Mesenchymal stem cell (in vitro differentiated cells and primary cell): ENCODE measurements at regions not wholly inside any gene's neighbourhood (a gene's known extent, or its start where the extent isn't known, plus 50 kb on each side); places are given as distances from the start of the nearest gene placed in this dataset.

Experiments
- DNase-seq: peaks from one replicate; pipeline ENCODE4 v3.0.0-alpha.2; 2013
- H2AFZ ChIP-seq: one replicate; pipeline ENCODE4 v1.6.1; 2013; ENCODE audit warnings: low read depth, mild to moderate bottlenecking, control low read depth, inconsistent platforms, low read length, moderate library complexity
- H2AK5ac ChIP-seq: 2 replicates; pipeline ENCODE4 v1.6.1; 2013; ENCODE audit warnings: low read length, moderate library complexity, mild to moderate bottlenecking, inconsistent platforms; ENCODE audit not compliant: severe bottlenecking
- H2BK120ac ChIP-seq: one replicate; pipeline ENCODE4 v1.6.1; 2013; ENCODE audit warnings: low read depth, mild to moderate bottlenecking, inconsistent platforms, low read length, moderate library complexity
- H2BK12ac ChIP-seq, 2 experiments: one replicate each; pipeline ENCODE4 v1.6.1; 2013; ENCODE audit warnings: inconsistent platforms in 2 of 2, low read length in 2 of 2, mild to moderate bottlenecking in 2 of 2, moderate library complexity in 2 of 2, control low read depth in 1 of 2
- H2BK15ac ChIP-seq: one replicate; pipeline ENCODE4 v1.6.1; 2013; ENCODE audit warnings: mild to moderate bottlenecking, low read depth, inconsistent platforms; ENCODE audit not compliant: poor library complexity, severe bottlenecking
- H2BK5ac ChIP-seq: 2 replicates; pipeline ENCODE4 v1.6.1; 2013; ENCODE audit warnings: low read depth, mild to moderate bottlenecking, low read length, control low read depth, inconsistent platforms; ENCODE audit not compliant: poor library complexity, severe bottlenecking
- H3K14ac ChIP-seq, 2 experiments: one replicate each; pipeline ENCODE4 v1.6.1; 2013; ENCODE audit warnings: inconsistent platforms in 2 of 2, low read length in 2 of 2, control low read depth in 1 of 2, mild to moderate bottlenecking in 1 of 2, moderate library complexity in 1 of 2
- H3K18ac ChIP-seq, 2 experiments: one replicate each; pipeline ENCODE4 v1.6.1; 2013; ENCODE audit warnings: inconsistent platforms in 2 of 2, low read length in 2 of 2, control low read depth in 1 of 2, low read depth in 1 of 2, mild to moderate bottlenecking in 1 of 2
- H3K23ac ChIP-seq, 2 experiments: one replicate each; pipeline ENCODE4 v1.6.1; 2013; ENCODE audit warnings: inconsistent platforms in 2 of 2, low read length in 2 of 2, mild to moderate bottlenecking in 2 of 2, moderate library complexity in 2 of 2, control low read depth in 1 of 2
- H3K27ac ChIP-seq: 2 replicates; pipeline ENCODE4 v1.5.1; 2013; ENCODE audit warnings: mild to moderate bottlenecking, moderate library complexity, low read length, control low read depth, inconsistent platforms; ENCODE audit not compliant: poor library complexity, severe bottlenecking
- H3K27me3 ChIP-seq, 2 experiments: 2 replicates each; pipeline versions ENCODE4 v1.6.1 to v1.7.0; 2013; ENCODE audit warnings: low read length in 2 of 2, mild to moderate bottlenecking in 2 of 2, moderate library complexity in 2 of 2, control low read depth in 1 of 2, inconsistent platforms in 1 of 2; ENCODE audit not compliant: control insufficient read depth in 1 of 2, insufficient read depth in 1 of 2
- H3K36me3 ChIP-seq, 2 experiments: 2 replicates each; pipeline versions ENCODE4 v1.6.1 to v1.7.0; 2013; ENCODE audit warnings: low read length in 2 of 2, control low read depth in 1 of 2, inconsistent platforms in 1 of 2, low read depth in 1 of 2, mild to moderate bottlenecking in 1 of 2; ENCODE audit not compliant: insufficient read depth in 2 of 2, control insufficient read depth in 1 of 2
- H3K4ac ChIP-seq, 2 experiments: one replicate each; pipeline ENCODE4 v1.6.1; 2013; ENCODE audit warnings: inconsistent platforms in 2 of 2, low read length in 2 of 2, mild to moderate bottlenecking in 2 of 2, moderate library complexity in 2 of 2, control low read depth in 1 of 2, low read depth in 1 of 2
- H3K4me1 ChIP-seq: 2 replicates; pipeline ENCODE4 v1.6.1; 2013; ENCODE audit warnings: low read depth, low read length, control low read depth; ENCODE audit not compliant: control insufficient read depth, insufficient read depth
- H3K4me2 ChIP-seq: 2 replicates; pipeline ENCODE4 v1.6.1; 2013; ENCODE audit warnings: low read length, mild to moderate bottlenecking, inconsistent platforms; ENCODE audit not compliant: poor library complexity, severe bottlenecking
- H3K4me3 ChIP-seq, 2 experiments: 2 replicates each; pipeline versions ENCODE4 v1.5.1 to v1.7.0; 2013; ENCODE audit warnings: low read length in 2 of 2, mild to moderate bottlenecking in 2 of 2, control low read depth in 1 of 2, low read depth in 1 of 2; ENCODE audit not compliant: insufficient read depth in 1 of 2
- H3K79me1 ChIP-seq: replicated peaks from 2 replicates; pipeline ENCODE4 v1.6.1; 2013; ENCODE audit warnings: mild to moderate bottlenecking, control low read depth, low read length, inconsistent platforms; ENCODE audit not compliant: poor library complexity, severe bottlenecking
- H3K9ac ChIP-seq: 2 replicates; pipeline ENCODE4 v1.7.0; 2013; ENCODE audit warnings: mild to moderate bottlenecking, low read length, moderate library complexity
- H3K9me3 ChIP-seq: 2 replicates; pipeline ENCODE4 v1.7.0; 2013; ENCODE audit warnings: mild to moderate bottlenecking, low read length; ENCODE audit not compliant: control insufficient read depth
- H4K8ac ChIP-seq: one replicate; pipeline ENCODE4 v1.6.1; 2013; ENCODE audit warnings: inconsistent platforms, mild to moderate bottlenecking, low read length, moderate library complexity
- H4K91ac ChIP-seq: one replicate; pipeline ENCODE4 v1.6.1; 2013; ENCODE audit warnings: mild to moderate bottlenecking, low read length, inconsistent platforms
- WGBS: methylation state at CpG from one replicate; pipeline ENCODE4 v1.1.7; 2013; ENCODE audit warnings: mixed read lengths; 5-methylcytosine and 5-hydroxymethylcytosine counted together

DNA sequence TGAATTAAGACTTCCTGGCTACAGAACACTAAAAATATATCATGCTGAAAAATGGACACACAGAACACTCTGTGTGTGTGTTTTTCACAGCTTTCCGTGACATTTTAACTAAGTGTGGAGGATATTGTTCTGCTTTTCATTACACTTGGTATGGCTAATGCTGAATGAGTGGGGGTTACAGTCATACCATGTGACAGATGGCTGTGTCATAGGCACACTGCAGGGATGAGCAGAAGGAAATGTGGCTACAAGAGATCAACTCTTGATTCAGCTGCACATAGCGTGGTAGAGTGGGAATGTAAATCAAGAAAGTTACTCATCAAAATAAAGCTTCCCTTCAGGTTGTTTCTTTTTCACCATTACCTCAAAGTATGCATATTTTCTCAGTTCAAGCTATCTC, 669.8 kb downstream of the IQCM start:
- no peak overlapping the region for H3K4me3 ChIP-seq
- H4K91ac ChIP-seq: no peak overlapping the region
- no peaks in the 10 kb centered on the region for H3K36me3 ChIP-seq
- no peaks in the 10 kb centered on the region for H3K27me3 ChIP-seq
- peak; percentile 43 for DNase-seq
- no peak overlapping the region for H2AFZ ChIP-seq
- no peak overlapping the region for H2BK5ac ChIP-seq
- no peak overlapping the region for H2BK120ac ChIP-seq
- no peaks in the 10 kb centered on the region for H3K79me1 ChIP-seq
- no peak overlapping the region for H3K14ac ChIP-seq
- H3K4ac ChIP-seq: no peak overlapping the region
- no peaks in the 10 kb centered on the region for H3K9me3 ChIP-seq
- H2AK5ac ChIP-seq: no peak overlapping the region
- H4K8ac ChIP-seq: no peak overlapping the region
- no peak overlapping the region for H3K18ac ChIP-seq
- 48% methylated on average over 2 of the region's 2 CpGs for WGBS
- no peak overlapping the region for H3K9ac ChIP-seq
- no peak overlapping the region for H3K4me2 ChIP-seq
- H3K4me1 ChIP-seq: no peaks in the 10 kb centered on the region
- no peak overlapping the region for H2BK12ac ChIP-seq
- H3K27ac ChIP-seq: no peak overlapping the region
- no peak overlapping the region for H2BK15ac ChIP-seq
- H3K23ac ChIP-seq: no peak overlapping the region

- H3K4me2 ChIP-seq: no peak overlapping the region
These were observed 671.6 kb downstream of the IQCM start for GRCh38 chr4:149144060-149144459.

GRCh38 chr4:149141391-149141790, 674.3 kb downstream of the IQCM start:
- Histone ChIP-seq H2BK120ac (no peak overlapping the region), H3K4me3 (no peak overlapping the region), H3K4me1 (no peaks in the 10 kb centered on the region), H3K18ac (no peak overlapping the region), H4K91ac (no peak overlapping the region), H3K14ac (no peak overlapping the region), H2AFZ (no peak overlapping the region), H3K79me1 (no peaks in the 10 kb centered on the region), H3K9ac (no peak overlapping the region), H3K27me3 (no peaks in the 10 kb centered on the region), H3K23ac (no peak overlapping the region), H3K36me3 (no peaks in the 10 kb centered on the region), H3K27ac (no peak overlapping the region), H3K4ac (no peak overlapping the region), H2AK5ac (no peak overlapping the region), H3K9me3 (no peaks in the 10 kb centered on the region), H4K8ac (no peak overlapping the region), H2BK12ac (no peak overlapping the region), H3K4me2 (no peak overlapping the region), H2BK5ac (no peak overlapping the region), H2BK15ac (no peak overlapping the region)
- no peak for DNase-seq
- WGBS: 69% methylated on average over 1 of the region's 2 CpGs

More at GRCh38 chr4:149144060-149144459, 671.6 kb downstream of the IQCM start:
- Histone ChIP-seq H2AK5ac (no peak overlapping the region), H2AFZ (no peak overlapping the region), H2BK120ac (no peak overlapping the region), H3K23ac (no peak overlapping the region), H3K4ac (no peak overlapping the region), H3K9ac (no peak overlapping the region), H3K4me1 (no peaks in the 10 kb centered on the region), H4K91ac (no peak overlapping the region), H3K14ac (no peak overlapping the region), H4K8ac (no peak overlapping the region), H2BK12ac (no peak overlapping the region), H3K79me1 (no peaks in the 10 kb centered on the region), H3K27me3 (no peaks in the 10 kb centered on the region), H3K18ac (no peak overlapping the region), H3K9me3 (no peaks in the 10 kb centered on the region), H2BK5ac (no peak overlapping the region), H3K36me3 (no peaks in the 10 kb centered on the region), H2BK15ac (no peak overlapping the region), H3K4me3 (no peak overlapping the region), H3K27ac (no peak overlapping the region)
- WGBS: 39% methylated on average over 1 of the region's 1 CpG
- DNase-seq: no peak

GRCh38 chr4:149140841-149141240, 674.8 kb downstream of the IQCM start:
- H3K27me3 ChIP-seq: no peaks in the 10 kb centered on the region
- no peak overlapping the region for H3K4me3 ChIP-seq
- H2AFZ ChIP-seq: no peak overlapping the region
- DNase-seq: no peak
- no peak overlapping the region for H4K91ac ChIP-seq
- H3K4me2 ChIP-seq: no peak overlapping the region
- H3K23ac ChIP-seq: no peak overlapping the region
- H2BK120ac ChIP-seq: no peak overlapping the region
- H3K4me1 ChIP-seq: no peaks in the 10 kb centered on the region
- no peak overlapping the region for H2BK15ac ChIP-seq
- H3K9ac ChIP-seq: no peak overlapping the region
- H2AK5ac ChIP-seq: no peak overlapping the region
- H2BK12ac ChIP-seq: no peak overlapping the region
- no peaks in the 10 kb centered on the region for H3K36me3 ChIP-seq
- no peak overlapping the region for H3K14ac ChIP-seq
- no peaks in the 10 kb centered on the region for H3K9me3 ChIP-seq
- H3K27ac ChIP-seq: no peak overlapping the region
- no peaks in the 10 kb centered on the region for H3K79me1 ChIP-seq
- no peak overlapping the region for H3K4ac ChIP-seq
- H4K8ac ChIP-seq: no peak overlapping the region
- H3K18ac ChIP-seq: no peak overlapping the region
- no peak overlapping the region for H2BK5ac ChIP-seq
- WGBS: 36% methylated on average over 1 of the region's 2 CpGs
